IMR-90 (cell line): ENCODE measurements at regions not wholly inside any gene's neighbourhood (a gene's known extent, or its start where the extent isn't known, plus 50 kb on each side); places are given as distances from the start of the nearest gene placed in this dataset.

Source experiments
- ATAC-seq: fragments of 200-7000 bp; cut with Tn5 transposase; 2 replicates; pipeline ENCODE4 v1.9.1; 2020; ENCODE audit warnings: low read depth, mild to moderate bottlenecking, moderate library complexity
- BruUV-seq: library from RNA; stranded (reverse); fragments of 400-500 nt; replicated peaks from 2 replicates; lab custom pipeline; 2021; lab: Mats Ljungman, UMichigan
- CTCF ChIA-PET: fragments of 300-600 bp; formaldehyde crosslinking; extraction: SDS; loops from one replicate; lab custom pipeline; 2021; ENCODE audit warnings: antibody characterized with exemption; lab: Yijun Ruan, JAX
- POLR2A ChIA-PET: fragments of 300-600 bp; sonication (Branson Sonifier 250); formaldehyde crosslinking; loops from one replicate; lab custom pipeline; 2022; ENCODE audit warnings: antibody characterized with exemption; ENCODE audit not compliant: unreplicated experiment; lab: Charles Lee
- DNase-seq: peaks from one replicate; pipeline ENCODE4 v3.0.0; 2013
- H2AFZ ChIP-seq: replicated peaks from 2 replicates; pipeline ENCODE3; 2013; ENCODE audit warnings: low read length, mild to moderate bottlenecking; ENCODE audit not compliant: poor library complexity
- H2AK5ac ChIP-seq: 2 replicates; pipeline ENCODE4 v1.6.1; 2013; ENCODE audit warnings: low read depth, low read length, inconsistent platforms
- H2AK9ac ChIP-seq: replicated peaks from 2 replicates; pipeline ENCODE3; 2013; ENCODE audit warnings: mild to moderate bottlenecking, low read depth, low read length, moderate library complexity; ENCODE audit not compliant: poor library complexity
- H2BK120ac ChIP-seq: 2 replicates; pipeline ENCODE4 v1.6.1; 2013; ENCODE audit warnings: low read depth, low read length, inconsistent platforms
- H2BK15ac ChIP-seq: 3 replicates; pipeline ENCODE4 v1.6.1; 2013; ENCODE audit warnings: low read depth, low read length, inconsistent platforms
- H2BK20ac ChIP-seq: 2 replicates; pipeline ENCODE4 v1.6.1; 2013; ENCODE audit warnings: low read depth, mild to moderate bottlenecking, inconsistent platforms, low read length, moderate library complexity
- H2BK5ac ChIP-seq: 2 replicates; pipeline ENCODE4 v1.6.1; 2013; ENCODE audit warnings: mild to moderate bottlenecking, low read depth, low read length, inconsistent platforms; ENCODE audit not compliant: poor library complexity, severe bottlenecking
- H3K14ac ChIP-seq: replicated peaks from 2 replicates; pipeline ENCODE4 v1.6.1; 2013; ENCODE audit warnings: low read depth, low read length, inconsistent platforms
- H3K18ac ChIP-seq: 2 replicates; pipeline ENCODE4 v1.6.1; 2013; ENCODE audit warnings: low read depth, low read length, control low read depth
- H3K23ac ChIP-seq: 2 replicates; pipeline ENCODE4 v1.6.1; 2013; ENCODE audit warnings: low read depth, low read length, inconsistent platforms
- H3K27ac ChIP-seq: 2 replicates; pipeline ENCODE4 v1.5.1; 2013; ENCODE audit warnings: mild to moderate bottlenecking, control low read depth, low read length; ENCODE audit not compliant: insufficient read depth
- H3K27me3 ChIP-seq: 2 replicates; pipeline ENCODE4 v1.6.1; 2013; ENCODE audit warnings: low read length; ENCODE audit not compliant: control insufficient read depth, insufficient read depth
- H3K36me3 ChIP-seq: 2 replicates; pipeline ENCODE4 v1.6.1; 2013; ENCODE audit warnings: low read length, mixed read lengths; ENCODE audit not compliant: control insufficient read depth, insufficient read depth
- H3K4ac ChIP-seq: 2 replicates; pipeline ENCODE4 v1.6.1; 2013; ENCODE audit warnings: low read depth, low read length, inconsistent platforms
- H3K4me1 ChIP-seq: 2 replicates; pipeline ENCODE4 v1.6.1; 2013; ENCODE audit warnings: low read length, mixed read lengths; ENCODE audit not compliant: control insufficient read depth, insufficient read depth
- H3K4me2 ChIP-seq: 2 replicates; pipeline ENCODE4 v1.6.1; 2013; ENCODE audit warnings: low read depth, mild to moderate bottlenecking, control low read depth, low read length, moderate library complexity
- H3K4me3 ChIP-seq: 2 replicates; pipeline ENCODE4 v1.5.1; 2013; ENCODE audit warnings: low read depth, mild to moderate bottlenecking, control low read depth, low read length, moderate library complexity; ENCODE audit not compliant: insufficient read depth
- H3K56ac ChIP-seq: 2 replicates; pipeline ENCODE4 v1.6.1; 2013; ENCODE audit warnings: low read length, inconsistent platforms; ENCODE audit not compliant: insufficient read depth; ENCODE audit errors: extremely low read depth
- H3K79me1 ChIP-seq, 2 experiments: 2 replicates each; pipeline ENCODE4 v1.6.1; 2013; ENCODE audit warnings: low read length in 2 of 2, inconsistent platforms in 1 of 2, low read depth in 1 of 2
- H3K9ac ChIP-seq: 2 replicates; pipeline ENCODE4 v1.6.1; 2013; ENCODE audit warnings: low read depth, low read length, control low read depth
- H3K9me1 ChIP-seq: 2 replicates; pipeline ENCODE4 v1.6.1; 2013; ENCODE audit warnings: low read length, inconsistent platforms; ENCODE audit not compliant: insufficient read depth
- H3K9me3 ChIP-seq: 2 replicates; pipeline ENCODE4 v1.6.1; 2013; ENCODE audit warnings: low read length; ENCODE audit not compliant: control insufficient read depth, insufficient read depth
- H4K20me1 ChIP-seq: 2 replicates; pipeline ENCODE4 v1.6.1; 2013; ENCODE audit warnings: low read length, inconsistent platforms; ENCODE audit not compliant: insufficient read depth
- H4K5ac ChIP-seq: 2 replicates; pipeline ENCODE4 v1.6.1; 2013; ENCODE audit warnings: mild to moderate bottlenecking, low read depth, low read length, control low read depth
- H4K8ac ChIP-seq, 2 experiments: 2 replicates each; pipeline ENCODE4 v1.6.1; 2013; ENCODE audit warnings: low read depth in 2 of 2, low read length in 2 of 2, control low read depth in 1 of 2, inconsistent platforms in 1 of 2
- H4K91ac ChIP-seq: 2 replicates; pipeline ENCODE4 v1.6.1; 2013; ENCODE audit warnings: low read depth, low read length, inconsistent platforms; ENCODE audit not compliant: insufficient read depth
- BHLHE40 ChIP-seq: fragments of 150-350 bp; IDR thresholded peaks from 2 replicates; pipeline ENCODE4 v1.6.1; 2016; ENCODE audit warnings: mild to moderate bottlenecking, low read depth, low read length
- CEBPB ChIP-seq: IDR thresholded peaks from 2 replicates; pipeline ENCODE4 v1.6.1; 2012; ENCODE audit warnings: low read depth, low read length, improper control_type of control experiment
- CHD1 ChIP-seq: IDR thresholded peaks from 2 replicates; pipeline ENCODE4 v1.6.1; 2012; ENCODE audit warnings: low read depth, low read length, improper control_type of control experiment
- ELK1 ChIP-seq: fragments of 150-350 bp; IDR thresholded peaks from 2 replicates; pipeline ENCODE4 v1.6.1; 2016; ENCODE audit warnings: low read depth, mild to moderate bottlenecking, low read length, moderate library complexity, borderline replicate concordance
- FOS ChIP-seq: fragments of 150-350 bp; IDR thresholded peaks from 2 replicates; pipeline ENCODE4 v1.6.1; 2016; ENCODE audit warnings: low read depth, low read length
- MAFK ChIP-seq: IDR thresholded peaks from 2 replicates; pipeline ENCODE4 v1.6.1; 2012; ENCODE audit warnings: low read depth, low read length, improper control_type of control experiment
- MAZ ChIP-seq: IDR thresholded peaks from 2 replicates; pipeline ENCODE4 v1.6.1; 2012; ENCODE audit warnings: low read depth, mild to moderate bottlenecking, low read length, improper control_type of control experiment, moderate library complexity, borderline replicate concordance
- MXI1 ChIP-seq: IDR thresholded peaks from 2 replicates; pipeline ENCODE4 v1.6.1; 2012; ENCODE audit warnings: low read depth, mild to moderate bottlenecking, low read length, moderate library complexity, borderline replicate concordance
- NFE2L2 ChIP-seq: fragments of 150-350 bp; IDR thresholded peaks from 2 replicates; pipeline ENCODE4 v1.6.1; 2016; ENCODE audit warnings: low read depth, mild to moderate bottlenecking, low read length
- POLR2A ChIP-seq: IDR thresholded peaks from 2 replicates; pipeline ENCODE4 v1.6.1; 2012; ENCODE audit warnings: mild to moderate bottlenecking, low read depth, low read length
- RAD21 ChIP-seq: IDR thresholded peaks from 2 replicates; pipeline ENCODE4 v1.6.1; 2012; ENCODE audit warnings: low read length, improper control_type of control experiment
- RCOR1 ChIP-seq: IDR thresholded peaks from 2 replicates; pipeline ENCODE4 v1.6.1; 2012; ENCODE audit warnings: mild to moderate bottlenecking, low read length, improper control_type of control experiment; ENCODE audit not compliant: insufficient replicate concordance
- RFX5 ChIP-seq: IDR thresholded peaks from 2 replicates; pipeline ENCODE4 v1.8.0; 2012; ENCODE audit warnings: low read depth, mild to moderate bottlenecking, low read length, moderate library complexity
- SMC3 ChIP-seq: fragments of 150-350 bp; IDR thresholded peaks from 2 replicates; pipeline ENCODE4 v1.6.1; 2016; ENCODE audit warnings: low read depth, mild to moderate bottlenecking, antibody characterized with exemption, low read length, moderate library complexity
- USF2 ChIP-seq: fragments of 150-350 bp; IDR thresholded peaks from 2 replicates; pipeline ENCODE4 v1.6.1; 2017; ENCODE audit warnings: mild to moderate bottlenecking, antibody characterized with exemption, low read length, low read depth
- WGBS, 2 experiments: methylation state at CpG; one replicate each; pipeline versions ENCODE4 v1.1.5 to v1.1.7; 2013; ENCODE audit warnings: missing lambda C conversion rate in 2 of 2; ENCODE audit not compliant: insufficient read length in 1 of 2; ENCODE audit errors: extremely low coverage in 2 of 2; 5-methylcytosine and 5-hydroxymethylcytosine counted together
- dilution Hi-C: fragments of 300-500 bp; cut with HindIII; formaldehyde crosslinking; loops from one replicate; pipeline ENCODE4 v1.14.3; 2018; ENCODE audit warnings: low sequenced_read_pairs; ENCODE audit not compliant: unreplicated experiment
- in situ Hi-C: fragments of 300-500 bp; cut with MboI; formaldehyde crosslinking; loops from 3 replicates; pipeline ENCODE4 v1.14.3; 2019; ENCODE audit warnings: low sequenced_read_pairs, inconsistent platforms, mixed read lengths
- intact Hi-C: fragments of 100-400 bp; cut with micrococcal nuclease; formaldehyde crosslinking; loops from 2 replicates; pipeline ENCODE4 v1.10.0; 2022
- TF ChIP-seq, protein P1 (sequence below): conservative IDR thresholded peaks from 2 replicates; pipeline ENCODE4 v1.5.1; 2012; ENCODE audit warnings: mild to moderate bottlenecking, low read depth, low read length, improper control_type of control experiment

GRCh38 chr5:159564031-159564430 is 233.7 kb upstream of the IL12B start:
- CTCF ChIA-PET = interaction anchor here (0.6 kb wide), 1 partner anchor 60 kb away, joined by 3 read pairs; no protein-coding TSS in a partner anchor

More at GRCh38 chr5:159564031-159564430, 233.7 kb upstream of the IL12B start:
- no peak overlapping the region for H3K4me2 ChIP-seq
- no peak for DNase-seq
- no CpG with 5 or more reads among the region's 2 CpGs for WGBS, 2 experiments
- no peak overlapping the region for H4K5ac ChIP-seq
- H4K91ac ChIP-seq = no peak overlapping the region
- H3K56ac ChIP-seq = no peak overlapping the region
- H3K9ac ChIP-seq = no peak overlapping the region
- no peak overlapping the region for H3K18ac ChIP-seq
- no peaks in the 10 kb centered on the region for H3K9me1 ChIP-seq
- no peak overlapping the region for H3K4ac ChIP-seq
- H3K9me3 ChIP-seq = no peaks in the 10 kb centered on the region
- H3K27ac ChIP-seq = no peak overlapping the region
- no peaks in the 10 kb centered on the region for H3K4me1 ChIP-seq
- no peak for TF ChIP-seq CEBPB
- TF ChIP-seq, protein P1, sequence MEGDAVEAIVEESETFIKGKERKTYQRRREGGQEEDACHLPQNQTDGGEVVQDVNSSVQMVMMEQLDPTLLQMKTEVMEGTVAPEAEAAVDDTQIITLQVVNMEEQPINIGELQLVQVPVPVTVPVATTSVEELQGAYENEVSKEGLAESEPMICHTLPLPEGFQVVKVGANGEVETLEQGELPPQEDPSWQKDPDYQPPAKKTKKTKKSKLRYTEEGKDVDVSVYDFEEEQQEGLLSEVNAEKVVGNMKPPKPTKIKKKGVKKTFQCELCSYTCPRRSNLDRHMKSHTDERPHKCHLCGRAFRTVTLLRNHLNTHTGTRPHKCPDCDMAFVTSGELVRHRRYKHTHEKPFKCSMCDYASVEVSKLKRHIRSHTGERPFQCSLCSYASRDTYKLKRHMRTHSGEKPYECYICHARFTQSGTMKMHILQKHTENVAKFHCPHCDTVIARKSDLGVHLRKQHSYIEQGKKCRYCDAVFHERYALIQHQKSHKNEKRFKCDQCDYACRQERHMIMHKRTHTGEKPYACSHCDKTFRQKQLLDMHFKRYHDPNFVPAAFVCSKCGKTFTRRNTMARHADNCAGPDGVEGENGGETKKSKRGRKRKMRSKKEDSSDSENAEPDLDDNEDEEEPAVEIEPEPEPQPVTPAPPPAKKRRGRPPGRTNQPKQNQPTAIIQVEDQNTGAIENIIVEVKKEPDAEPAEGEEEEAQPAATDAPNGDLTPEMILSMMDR = no peak
- TF ChIP-seq SMC3 = no peak
- TF ChIP-seq POLR2A = no peak
- no peak for TF ChIP-seq RCOR1
- no peak for TF ChIP-seq USF2
- TF ChIP-seq RFX5 = no peak
- TF ChIP-seq CHD1 = no peak
- no peak for TF ChIP-seq MXI1
- no peak for TF ChIP-seq NFE2L2
- no peak for TF ChIP-seq MAZ
- TF ChIP-seq MAFK = no peak
- no peak for TF ChIP-seq BHLHE40
- no peak for TF ChIP-seq ELK1
- no peak for TF ChIP-seq FOS
- TF ChIP-seq RAD21 = no peak
- BruUV-seq = no TSS peak
- H3K79me1 ChIP-seq = no peaks in the 10 kb centered on the region
- no peak for ATAC-seq
- no peaks in the 10 kb centered on the region for H4K20me1 ChIP-seq
- H2BK5ac ChIP-seq = no peak overlapping the region
- no peak overlapping the region for H3K23ac ChIP-seq
- in situ Hi-C loops = no loop called here
- no peak overlapping the region for H3K14ac ChIP-seq
- intact Hi-C loops = no loop called here
- H2AFZ ChIP-seq = no peak overlapping the region
- dilution Hi-C loops = no loop called here
- no peak overlapping the region for H2BK20ac ChIP-seq
- H4K8ac ChIP-seq = no peak overlapping the region
- H2BK15ac ChIP-seq = no peak overlapping the region
- H3K4me3 ChIP-seq = no peak overlapping the region
- H2AK9ac ChIP-seq = no peak overlapping the region
- H2AK5ac ChIP-seq = no peak overlapping the region
- POLR2A ChIA-PET = no interaction called here
- H2BK120ac ChIP-seq = no peak overlapping the region
- H3K36me3 ChIP-seq = no peaks in the 10 kb centered on the region
- H3K27me3 ChIP-seq = peaks cover 33% of the 10 kb centered on the region
